GM21528 (cell line): ENCODE measurements at regions not wholly inside any gene's neighbourhood (a gene's known extent, or its start where the extent isn't known, plus 50 kb on each side); places are given as distances from the start of the nearest gene placed in this dataset.

Experiments
- ATAC-seq: cut with Tn5 transposase; IDR thresholded peaks from one replicate; pipeline ENCODE4 v1.9.1; 2021; ENCODE audit warnings: mild to moderate bottlenecking, moderate library complexity; ENCODE audit not compliant: unreplicated experiment, low FRiP score

- ATAC-seq = no peak
Measured at GRCh38 chr15:62781081-62781497, 261.5 kb upstream of the TPM1 start.

GRCh38 chr15:62782071-62782841 is 260.3 kb upstream of the TPM1 start:
- no peak for ATAC-seq

- no peak for ATAC-seq
Measured at GRCh38 chr15:62782896-62783295, 259.7 kb upstream of the TPM1 start.

- no peak for ATAC-seq
Measured at GRCh38 chr15:62783303-62783957, 259.1 kb upstream of the TPM1 start.

GRCh38 chr15:62785881-62786828 is 256.4 kb upstream of the TPM1 start:
- ATAC-seq = no peak

- no peak for ATAC-seq
Measured at GRCh38 chr15:62787401-62787800, 255.1 kb upstream of the TPM1 start.

GRCh38 chr15:62788224-62788623 is 254.3 kb upstream of the TPM1 start:
- ATAC-seq = no peak

- ATAC-seq = no peak
Measured at GRCh38 chr15:62790546-62790945, 252.0 kb upstream of the TPM1 start.

GRCh38 chr15:62791694-62792093 is 250.9 kb upstream of the TPM1 start:
- no peak for ATAC-seq

GRCh38 chr15:62792986-62793751 is 249.4 kb upstream of the TPM1 start:
- ATAC-seq = no peak

GRCh38 chr15:62793752-62794144 is 248.8 kb upstream of the TPM1 start:
- ATAC-seq = no peak

- no peak for ATAC-seq
Measured at GRCh38 chr15:62795171-62795570, 247.4 kb upstream of the TPM1 start.

- ATAC-seq = no peak
Measured at GRCh38 chr15:62795700-62796695, 246.5 kb upstream of the TPM1 start.

- ATAC-seq = no peak
Measured at GRCh38 chr15:62797171-62797570, 245.4 kb upstream of the TPM1 start.

GRCh38 chr15:62798536-62798935 is 244.0 kb upstream of the TPM1 start:
- ATAC-seq = no peak

GRCh38 chr15:62799037-62799436 is 243.5 kb upstream of the TPM1 start:
- ATAC-seq = no peak

- ATAC-seq = no peak
Measured at GRCh38 chr15:62799919-62800318, 242.6 kb upstream of the TPM1 start.

- no peak for ATAC-seq
Measured at GRCh38 chr15:62802612-62803011, 239.9 kb upstream of the TPM1 start.

- ATAC-seq = no peak
Measured at GRCh38 chr15:62803856-62804400, 238.6 kb upstream of the TPM1 start.
